Lower leg skin (tissue), 3 donors: ENCODE measurements at regions not wholly inside any gene's neighbourhood (a gene's known extent, or its start where the extent isn't known, plus 50 kb on each side); places are given as distances from the start of the nearest gene placed in this dataset.

ENCODE experiments used
- CTCF ChIP-seq, 3 donors: fragments of 450-650 bp; IDR thresholded peaks; one replicate each; pipeline ENCODE4 v1.5.1; 2016; ENCODE audit warnings: antibody characterized with exemption in 3 of 3, mild to moderate bottlenecking in 3 of 3, moderate library complexity in 2 of 3
- POLR2A ChIP-seq, 2 donors: fragments of 450-650 bp; IDR thresholded peaks; one replicate each; pipeline ENCODE4 v1.6.1; 2016 to 2017; ENCODE audit warnings: antibody characterized with exemption in 2 of 2, mild to moderate bottlenecking in 1 of 2, moderate library complexity in 1 of 2

DNA sequence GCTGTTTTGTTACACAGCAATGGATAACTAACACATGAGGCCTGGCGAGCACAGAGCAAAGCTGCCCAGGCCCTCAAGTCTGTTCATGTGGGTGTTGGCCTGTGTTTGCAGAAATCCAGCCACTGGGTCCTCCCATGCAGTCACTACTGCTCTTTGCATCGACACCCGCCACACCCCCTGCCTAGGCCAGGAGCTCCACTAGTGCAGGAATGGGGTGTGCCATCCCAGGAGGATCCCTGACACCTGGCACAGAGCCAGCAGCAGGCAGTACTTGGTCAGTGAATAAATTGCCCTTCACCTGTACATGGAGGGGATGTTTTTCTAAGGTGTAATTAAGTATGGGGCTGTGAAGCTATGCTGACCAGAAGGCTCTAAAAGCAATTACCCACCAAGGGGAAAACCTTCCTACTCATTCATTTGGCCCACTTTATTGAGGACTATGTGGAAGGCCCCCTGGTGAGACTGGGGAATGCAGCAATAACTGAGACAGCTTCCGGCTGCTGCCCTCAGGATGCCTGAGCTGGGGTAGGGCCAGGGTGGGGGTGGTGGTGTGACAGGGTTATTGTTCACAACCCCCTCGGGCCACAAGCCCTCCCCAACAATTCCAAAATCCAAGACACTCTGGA is 160.8 kb downstream of the CRYBB2 start:
- no peak for TF ChIP-seq POLR2A (IDR thresholded peaks at IDR 0.05)
- no peak for TF ChIP-seq CTCF (IDR thresholded peaks at IDR 0.05)
